GM21619 (cell line): ENCODE measurements at regions not wholly inside any gene's neighbourhood (a gene's known extent, or its start where the extent isn't known, plus 50 kb on each side); places are given as distances from the start of the nearest gene placed in this dataset.

Experiments
- ATAC-seq: cut with Tn5 transposase; IDR thresholded peaks from one replicate; pipeline ENCODE4 v1.9.1; 2021; ENCODE audit not compliant: unreplicated experiment

GRCh38 chr15:39287322-39288195, 293.3 kb upstream of the THBS1 start:
- ATAC-seq: no peak

- ATAC-seq: no peak
Measured at GRCh38 chr15:39290711-39291435, 290.0 kb upstream of the THBS1 start.

GRCh38 chr15:39291690-39292089, 289.2 kb upstream of the THBS1 start:
- ATAC-seq: no peak

DNA sequence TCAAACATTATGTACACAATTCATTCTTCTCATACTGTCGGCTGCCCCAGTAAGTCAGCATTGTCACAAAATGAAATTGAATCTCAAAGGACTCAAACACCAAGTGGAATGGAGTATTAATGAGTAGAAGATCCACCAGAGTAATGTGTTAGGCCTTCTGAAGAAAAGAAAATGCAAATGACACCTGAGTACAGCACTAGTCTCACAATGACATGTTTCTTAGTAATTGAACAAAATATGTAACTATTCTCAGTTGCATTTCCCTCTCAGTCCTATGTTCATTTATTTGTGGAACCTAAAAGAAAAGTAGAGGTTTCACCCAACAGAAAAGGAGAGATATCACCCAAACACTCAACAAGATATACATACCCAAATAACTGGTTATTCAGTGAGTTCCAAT, 283.9 kb upstream of the THBS1 start:
- peak; percentile 51 for ATAC-seq

GRCh38 chr15:39298271-39298962, 282.5 kb upstream of the THBS1 start:
- ATAC-seq: no peak

- ATAC-seq: no peak
Measured at GRCh38 chr15:39299486-39300267, 281.2 kb upstream of the THBS1 start.

- ATAC-seq: no peak
Measured at GRCh38 chr15:39300451-39301153, 280.3 kb upstream of the THBS1 start.

GRCh38 chr15:39301589-39301999, 279.3 kb upstream of the THBS1 start:
- ATAC-seq: no peak

GRCh38 chr15:39302936-39303335, 277.9 kb upstream of the THBS1 start:
- ATAC-seq: no peak

DNA sequence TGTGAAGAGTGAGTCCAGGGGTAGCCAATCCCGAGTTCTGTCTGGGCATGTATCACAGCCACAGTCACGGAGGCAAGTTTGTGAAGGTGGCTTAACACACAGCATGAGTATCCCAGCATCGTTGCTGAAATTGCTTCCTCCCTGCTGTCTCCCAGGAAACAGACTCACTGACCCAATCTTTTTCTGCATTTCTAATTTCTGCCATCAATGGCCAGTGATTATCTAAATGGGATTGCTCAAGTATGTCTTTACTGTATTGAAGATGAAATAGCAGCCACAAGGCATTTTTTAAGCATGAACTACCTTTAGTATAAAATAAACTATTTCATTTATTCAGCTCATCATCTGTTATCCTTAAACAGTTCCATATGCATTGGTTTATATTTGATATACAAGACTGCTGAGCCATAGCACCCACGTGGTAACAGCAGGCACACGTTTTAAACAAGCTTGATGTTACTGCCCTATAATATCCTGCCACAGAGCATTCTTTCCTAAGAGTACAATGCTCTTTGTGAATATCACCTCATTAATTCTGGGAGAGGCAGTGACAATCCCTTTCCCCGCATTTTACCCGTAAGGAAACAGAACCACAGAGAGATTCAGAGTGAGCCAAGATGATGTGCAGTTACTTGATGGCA, 276.6 kb upstream of the THBS1 start:
- ATAC-seq: no peak

- no peak for ATAC-seq
Measured at GRCh38 chr15:39304931-39305728, 275.7 kb upstream of the THBS1 start.

- no peak for ATAC-seq
Measured at GRCh38 chr15:39310633-39311032, 270.2 kb upstream of the THBS1 start.

DNA sequence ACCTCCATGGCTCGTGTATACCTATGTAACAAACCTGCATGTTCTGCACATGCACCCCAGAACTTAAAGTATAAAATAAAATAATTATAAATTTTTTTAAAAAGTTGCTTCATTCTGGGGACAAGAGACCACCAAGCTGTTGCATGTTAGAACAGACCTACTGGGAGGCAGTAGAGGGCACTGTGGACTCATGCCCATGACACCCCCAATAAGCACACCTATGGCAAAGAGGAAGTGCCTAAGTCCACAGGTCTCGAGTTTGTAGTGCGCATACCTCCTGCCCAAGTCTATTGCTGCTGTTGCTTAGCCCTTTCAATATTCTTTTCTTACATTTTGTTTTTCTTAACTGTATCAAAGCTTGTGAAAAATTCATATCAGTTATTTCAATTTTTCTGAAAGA, 267.9 kb upstream of the THBS1 start:
- no peak for ATAC-seq

- no peak for ATAC-seq
Measured at GRCh38 chr15:39313467-39313866, 267.4 kb upstream of the THBS1 start.

- no peak for ATAC-seq
Measured at GRCh38 chr15:39313881-39314280, 267.0 kb upstream of the THBS1 start.

- ATAC-seq: no peak
Measured at GRCh38 chr15:39315206-39315850, 265.6 kb upstream of the THBS1 start.

- no peak for ATAC-seq
Measured at GRCh38 chr15:39317225-39317624, 263.7 kb upstream of the THBS1 start.

DNA sequence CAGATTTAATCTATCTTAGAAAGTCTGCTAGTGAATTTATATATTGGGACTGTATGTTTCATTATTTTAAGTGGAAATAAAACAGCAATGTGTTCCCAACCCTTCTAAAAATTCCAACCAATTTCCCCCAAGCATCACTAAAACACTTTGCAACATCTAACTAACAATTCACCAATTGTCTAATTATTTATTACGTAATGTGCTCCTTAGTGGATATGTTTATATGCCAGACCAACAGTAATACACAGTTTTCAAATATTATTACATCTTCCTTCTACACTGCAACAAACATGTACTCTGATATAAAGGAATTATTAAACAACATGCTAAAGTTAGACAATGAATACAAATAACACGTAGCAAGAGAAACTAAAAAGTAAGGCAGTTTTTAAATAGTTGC, 262.6 kb upstream of the THBS1 start:
- no peak for ATAC-seq

GRCh38 chr15:39320355-39320754, 260.5 kb upstream of the THBS1 start:
- no peak for ATAC-seq
